GM12872 (cell line): ENCODE measurements at regions not wholly inside any gene's neighbourhood (a gene's known extent, or its start where the extent isn't known, plus 50 kb on each side); places are given as distances from the start of the nearest gene placed in this dataset.

Experiments used
- CTCF ChIP-seq: IDR thresholded peaks from 3 replicates; pipeline ENCODE4 v1.5.1; 2011; ENCODE audit warnings: low read depth, mild to moderate bottlenecking, low read length, moderate library complexity; ENCODE audit not compliant: insufficient read depth

DNA sequence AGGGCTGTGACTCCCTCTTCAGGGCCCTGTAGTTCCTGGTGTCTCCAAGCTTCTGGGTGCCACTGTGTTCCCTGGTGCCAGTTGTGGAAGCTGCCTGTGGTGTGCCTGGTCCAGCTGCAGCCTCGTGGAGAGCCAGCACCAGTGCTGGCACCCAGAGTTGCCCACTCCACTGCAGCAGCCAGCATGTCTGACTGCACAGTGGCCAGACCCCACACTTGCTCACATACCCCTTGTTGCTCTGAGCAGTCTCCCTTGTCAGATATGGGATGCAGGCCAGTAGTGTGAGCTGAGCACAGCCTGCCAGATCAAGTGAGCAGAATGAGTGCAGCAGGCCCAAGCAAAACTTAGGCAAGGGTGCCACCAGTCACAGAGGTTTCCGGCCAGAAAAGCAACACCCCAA lies 108.6 kb downstream of the ZMAT1 start:
- TF ChIP-seq CTCF = no peak

- no peak for TF ChIP-seq CTCF
Observed at GRCh38 chrX:101813200-101813599, 118.6 kb downstream of the ZMAT1 start.

DNA sequence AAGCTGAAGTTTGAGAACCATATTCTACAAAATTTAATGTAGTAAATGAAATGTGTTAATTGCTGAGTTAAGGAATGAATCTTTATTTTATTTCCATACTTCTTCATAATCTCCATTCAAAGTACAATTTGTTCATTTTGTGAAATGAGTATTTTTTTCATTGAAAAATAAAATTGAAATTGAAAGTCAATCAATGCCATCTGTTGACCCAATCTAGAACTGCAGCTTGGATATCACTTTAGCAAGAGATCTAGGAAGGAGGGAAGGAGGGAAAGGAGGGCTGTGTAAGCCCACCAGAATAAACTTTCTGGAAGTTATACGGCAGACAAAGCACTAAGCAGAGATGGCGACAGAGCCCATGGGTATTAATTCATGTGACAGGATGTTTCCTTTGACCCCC lies 128.4 kb downstream of the ZMAT1 start:
- TF ChIP-seq CTCF = peak; percentile 36; the same call in 1 of the 3 replicates

- peak; percentile 41; the same call in 2 of the 3 replicates for TF ChIP-seq CTCF
Observed at GRCh38 chrX:101799387-101799786, 132.4 kb downstream of the ZMAT1 start.

DNA sequence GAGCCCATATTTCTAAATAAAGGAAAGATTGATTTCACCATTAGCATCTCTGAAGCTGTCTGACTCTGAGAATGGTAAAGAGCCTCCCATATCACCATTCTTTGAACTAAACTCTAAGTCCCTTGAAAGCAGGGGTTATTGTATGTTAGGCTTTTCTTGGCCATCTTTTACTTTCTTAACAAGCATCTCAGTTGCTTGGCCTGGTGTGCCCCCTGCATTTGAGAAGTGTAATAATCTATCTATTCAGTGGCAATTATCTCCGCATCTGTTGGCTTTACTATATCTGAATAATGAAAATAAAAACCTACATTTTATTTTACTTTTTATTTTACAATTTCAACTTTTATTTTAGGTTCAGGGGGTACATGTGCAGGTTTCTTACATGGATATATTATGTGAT lies 128.3 kb upstream of the ARMCX2 start:
- TF ChIP-seq CTCF = no peak

DNA sequence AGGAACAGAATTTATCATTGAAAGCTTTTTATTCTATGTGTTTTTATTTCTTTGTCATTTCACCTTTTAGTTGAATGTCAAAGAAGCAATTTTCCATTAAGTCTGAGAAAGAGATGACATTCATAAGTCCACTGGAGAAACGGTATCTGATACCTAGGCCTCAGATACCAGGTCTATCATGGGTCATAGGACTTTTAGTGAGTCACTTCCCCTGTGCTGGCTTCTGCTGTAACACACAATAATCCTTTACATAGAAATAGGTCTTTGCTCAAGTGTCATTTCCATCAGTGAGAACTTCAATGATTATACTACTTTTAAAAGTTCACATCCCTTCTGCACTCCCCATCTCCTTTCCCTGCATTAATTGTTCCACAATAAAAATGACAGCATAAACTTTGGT lies 125.5 kb upstream of the ARMCX2 start:
- TF ChIP-seq CTCF = no peak

- TF ChIP-seq CTCF = no peak
Observed at GRCh38 chrX:101774340-101774739, 114.7 kb upstream of the ARMCX2 start.

- TF ChIP-seq CTCF = no peak
Observed at GRCh38 chrX:101764538-101764937, 104.9 kb upstream of the ARMCX2 start.
